B cell (primary cell): ENCODE measurements at regions not wholly inside any gene's neighbourhood (a gene's known extent, or its start where the extent isn't known, plus 50 kb on each side); places are given as distances from the start of the nearest gene placed in this dataset.

ENCODE experiments used
- ATAC-seq: fragments of 200-7000 bp; cut with Tn5 transposase; one replicate; pipeline ENCODE4 v1.10.0; 2021; ENCODE audit warnings: low read depth, mild to moderate bottlenecking, moderate number of reproducible peaks, moderate library complexity
- CTCF ChIA-PET: fragments of 350-600 bp; sonication (Branson Sonifier 250); formaldehyde crosslinking; loops from one replicate; lab custom pipeline; 2021; ENCODE audit warnings: antibody characterized with exemption, inconsistent platforms; lab: Charles Lee
- POLR2A ChIA-PET: fragments of 350-600 bp; sonication (Branson Sonifier 250); formaldehyde crosslinking; loops from one replicate; lab custom pipeline; 2021; ENCODE audit warnings: antibody characterized with exemption; lab: Charles Lee
- DNase-seq: peaks from one replicate; pipeline ENCODE4 v3.0.0; 2013
- H2AFZ ChIP-seq: 2 replicates; pipeline ENCODE4 v1.6.1; 2012; ENCODE audit warnings: mild to moderate bottlenecking, low read depth, low read length; ENCODE audit not compliant: insufficient read depth, poor library complexity, severe bottlenecking
- H3K27ac ChIP-seq, 2 donors: 1 replicate in 1 of 2; 2 replicates in 1 of 2; pipeline ENCODE4 v1.5.1; 2012 to 2013; ENCODE audit warnings: low read length in 2 of 2, mild to moderate bottlenecking in 2 of 2, moderate library complexity in 1 of 2
- H3K27me3 ChIP-seq, 4 experiments: fragments of 200-600 bp in 1 of 4; sonication (generic) in 1 of 4; replicated peaks in 1 of 4; 1 replicate in 2 of 4; 2 replicates in 2 of 4; pipeline versions ENCODE4 v1.6.1 to v1.7.0; 2013 to 2016; ENCODE audit warnings: low read length in 3 of 4, mild to moderate bottlenecking in 2 of 4, mixed read lengths in 1 of 4, moderate library complexity in 1 of 4; ENCODE audit not compliant: insufficient read depth in 4 of 4, control insufficient read depth in 3 of 4; ENCODE audit errors: control extremely low read depth in 1 of 4
- H3K36me3 ChIP-seq, 2 experiments: replicated peaks in 1 of 2; 1 replicate in 1 of 2; 2 replicates in 1 of 2; pipeline versions ENCODE4 v1.6.1 to v1.7.1; 2013; ENCODE audit warnings: low read length in 1 of 2; ENCODE audit not compliant: insufficient read depth in 2 of 2, control insufficient read depth in 1 of 2; ENCODE audit errors: control extremely low read depth in 1 of 2, extremely low read depth in 1 of 2
- H3K4me1 ChIP-seq, 2 donors: fragments of 200-600 bp in 1 of 2; sonication (generic) in 1 of 2; 1 replicate in 1 of 2; 2 replicates in 1 of 2; pipeline versions ENCODE4 v1.5.1 to v1.6.1; 2013 to 2017; ENCODE audit warnings: low read length in 2 of 2; ENCODE audit not compliant: control insufficient read depth in 2 of 2, insufficient read depth in 2 of 2
- H3K4me2 ChIP-seq: replicated peaks from 2 replicates; pipeline ENCODE3; 2012; ENCODE audit warnings: mild to moderate bottlenecking, low read depth, low read length; ENCODE audit not compliant: poor library complexity, severe bottlenecking
- H3K4me3 ChIP-seq, 5 experiments: fragments of 200-600 bp in 1 of 5; sonication (generic) in 1 of 5; 1 replicate in 3 of 5; 2 replicates in 2 of 5; pipeline versions ENCODE4 v1.5.1 to v1.7.0; 2011 to 2016; ENCODE audit warnings: low read length in 4 of 5, mild to moderate bottlenecking in 4 of 5, low read depth in 2 of 5, control low read depth in 1 of 5, moderate library complexity in 1 of 5; ENCODE audit not compliant: insufficient read depth in 1 of 5; ENCODE audit errors: control extremely low read depth in 1 of 5, extremely low read depth in 1 of 5
- H3K79me2 ChIP-seq: fragments of 200-600 bp; sonication (generic); one replicate; pipeline ENCODE4 v1.6.0; 2016; ENCODE audit warnings: low read length; ENCODE audit not compliant: control insufficient read depth, insufficient read depth
- H3K9ac ChIP-seq: fragments of 200-600 bp; sonication (generic); 2 replicates; pipeline ENCODE4 v1.6.1; 2017; ENCODE audit warnings: mild to moderate bottlenecking, low read length, moderate library complexity
- H3K9me3 ChIP-seq, 3 donors: one replicate each; pipeline versions ENCODE4 v1.6.1 to v1.7.1; 2013; ENCODE audit warnings: low read length in 2 of 3; ENCODE audit not compliant: control insufficient read depth in 2 of 3, insufficient read depth in 1 of 3; ENCODE audit errors: control extremely low read depth in 1 of 3
- H4K20me1 ChIP-seq: 2 replicates; pipeline ENCODE4 v1.6.0; 2012; ENCODE audit warnings: mild to moderate bottlenecking, low read length; ENCODE audit not compliant: insufficient read depth, control insufficient read depth, poor library complexity, severe bottlenecking
- H3K27ac Mint-ChIP-seq: one replicate; pipeline ENCODE4 v1.8.0; 2021; ENCODE audit warnings: mixed read lengths
- H3K27me3 Mint-ChIP-seq: one replicate; pipeline ENCODE4 v1.8.0; 2021; ENCODE audit warnings: mixed read lengths
- H3K4me1 Mint-ChIP-seq: one replicate; pipeline ENCODE4 v1.8.0; 2021; ENCODE audit warnings: mixed read lengths
- H3K4me3 Mint-ChIP-seq: one replicate; pipeline ENCODE4 v1.8.0; 2021; ENCODE audit warnings: mixed read lengths
- H3K9me3 Mint-ChIP-seq: one replicate; pipeline ENCODE4 v1.8.0; 2022; ENCODE audit warnings: mixed read lengths; ENCODE audit not compliant: insufficient read depth
- EZH2 ChIP-seq: IDR thresholded peaks from 2 replicates; pipeline ENCODE4 v1.6.1; 2012; ENCODE audit warnings: borderline replicate concordance, low read depth, mild to moderate bottlenecking, moderate library complexity, low read length; ENCODE audit not compliant: insufficient read depth, poor library complexity, severe bottlenecking
- WGBS: methylation state at CpG from one replicate; pipeline ENCODE4 v1.1.5; 2013; ENCODE audit warnings: missing lambda C conversion rate; ENCODE audit not compliant: insufficient coverage; 5-methylcytosine and 5-hydroxymethylcytosine counted together
- intact Hi-C: fragments of 100-400 bp; cut with micrococcal nuclease; formaldehyde crosslinking; loops from one replicate; pipeline ENCODE4 v1.10.0; 2022
- TF ChIP-seq, protein P1 (sequence below): fragments of 200-600 bp; IDR thresholded peaks from one replicate; pipeline ENCODE4 v1.8.0; 2022; ENCODE audit warnings: antibody characterized with exemption, mild to moderate bottlenecking

- ATAC-seq, result no peak
- intact Hi-C loops, result no loop called here
- WGBS, result 100% methylated on average over 1 of the region's 5 CpGs
These were observed 1982.1 kb upstream of the ADGRL3 start for GRCh38 chr4:59217910-59218631.

DNA sequence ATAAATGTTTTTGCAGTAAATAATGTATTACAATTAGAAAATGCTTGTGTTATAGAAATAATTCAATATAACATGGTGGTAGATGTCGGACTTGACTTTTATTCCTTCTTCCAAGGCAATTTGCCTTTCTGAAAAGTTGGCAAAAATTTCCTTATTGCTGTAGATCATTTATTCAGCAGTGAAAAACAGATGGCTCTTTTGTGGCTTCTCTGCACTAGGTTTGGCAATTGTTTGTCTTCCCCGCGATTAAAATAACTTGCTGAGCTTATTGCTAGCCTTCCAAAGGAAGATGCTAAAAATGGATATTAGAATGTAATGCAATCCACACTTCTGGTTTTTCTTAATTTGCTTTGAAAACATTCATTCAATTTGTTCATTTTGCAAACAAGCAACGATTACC, 1977.9 kb upstream of the ADGRL3 start:
- H3K27ac Mint-ChIP-seq, result no peak overlapping the region
- H3K4me3 Mint-ChIP-seq, result no peak overlapping the region
- DNase-seq, result no peak
- no peaks in the 10 kb centered on the region for H3K36me3 ChIP-seq
- no peaks in the 10 kb centered on the region for H3K27me3 Mint-ChIP-seq
- no peak for ATAC-seq
- no peaks in the 10 kb centered on the region for H3K27me3 ChIP-seq
- TF ChIP-seq, protein P1, sequence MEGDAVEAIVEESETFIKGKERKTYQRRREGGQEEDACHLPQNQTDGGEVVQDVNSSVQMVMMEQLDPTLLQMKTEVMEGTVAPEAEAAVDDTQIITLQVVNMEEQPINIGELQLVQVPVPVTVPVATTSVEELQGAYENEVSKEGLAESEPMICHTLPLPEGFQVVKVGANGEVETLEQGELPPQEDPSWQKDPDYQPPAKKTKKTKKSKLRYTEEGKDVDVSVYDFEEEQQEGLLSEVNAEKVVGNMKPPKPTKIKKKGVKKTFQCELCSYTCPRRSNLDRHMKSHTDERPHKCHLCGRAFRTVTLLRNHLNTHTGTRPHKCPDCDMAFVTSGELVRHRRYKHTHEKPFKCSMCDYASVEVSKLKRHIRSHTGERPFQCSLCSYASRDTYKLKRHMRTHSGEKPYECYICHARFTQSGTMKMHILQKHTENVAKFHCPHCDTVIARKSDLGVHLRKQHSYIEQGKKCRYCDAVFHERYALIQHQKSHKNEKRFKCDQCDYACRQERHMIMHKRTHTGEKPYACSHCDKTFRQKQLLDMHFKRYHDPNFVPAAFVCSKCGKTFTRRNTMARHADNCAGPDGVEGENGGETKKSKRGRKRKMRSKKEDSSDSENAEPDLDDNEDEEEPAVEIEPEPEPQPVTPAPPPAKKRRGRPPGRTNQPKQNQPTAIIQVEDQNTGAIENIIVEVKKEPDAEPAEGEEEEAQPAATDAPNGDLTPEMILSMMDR, result no peak
- TF ChIP-seq EZH2, result no peak
- H3K9me3 ChIP-seq, result peaks cover 0 to 3% (median 0%) of the 10 kb centered on the region in 3 donors
- no peak overlapping the region for H3K4me2 ChIP-seq
- no peaks in the 10 kb centered on the region for H3K79me2 ChIP-seq
- H3K27ac ChIP-seq, result no peak overlapping the region
- no peaks in the 10 kb centered on the region for H3K4me1 ChIP-seq
- ChIA-PET CTCF (no interaction called here), POLR2A (no interaction called here)
- WGBS, result no CpG with 5 or more reads among the region's 4 CpGs
- no peak overlapping the region for H2AFZ ChIP-seq
- no peak overlapping the region for H3K9ac ChIP-seq
- intact Hi-C loops, result no loop called here
- no peaks in the 10 kb centered on the region for H3K4me1 Mint-ChIP-seq
- H3K9me3 Mint-ChIP-seq, result peaks cover 4% of the 10 kb centered on the region
- H4K20me1 ChIP-seq, result no peaks in the 10 kb centered on the region
- no peak overlapping the region for H3K4me3 ChIP-seq

More at GRCh38 chr4:59217910-59218631, 1982.1 kb upstream of the ADGRL3 start:
- no peaks in the 10 kb centered on the region for H3K4me1 ChIP-seq
- H3K4me3 ChIP-seq, result no peak overlapping the region
- no peak overlapping the region for H3K9ac ChIP-seq
- H3K27ac ChIP-seq, result no peak overlapping the region
- DNase-seq, result no peak
- no peaks in the 10 kb centered on the region for H3K36me3 ChIP-seq
- peaks cover 2% of the 10 kb centered on the region for H3K9me3 Mint-ChIP-seq
- peaks cover 0 to 1% (median 0%) of the 10 kb centered on the region in 3 donors for H3K9me3 ChIP-seq
- POLR2A ChIA-PET, result no interaction called here
- CTCF ChIA-PET, result no interaction called here
- TF ChIP-seq EZH2, result no peak
- TF ChIP-seq, protein P1, result no peak
- no peak overlapping the region for H3K4me3 Mint-ChIP-seq
- H3K79me2 ChIP-seq, result no peaks in the 10 kb centered on the region
- no peak overlapping the region for H3K4me2 ChIP-seq
- H3K27ac Mint-ChIP-seq, result no peak overlapping the region
- H3K27me3 Mint-ChIP-seq, result no peaks in the 10 kb centered on the region
- H2AFZ ChIP-seq, result no peak overlapping the region
- no peaks in the 10 kb centered on the region for H4K20me1 ChIP-seq
- no peaks in the 10 kb centered on the region for H3K4me1 Mint-ChIP-seq
- no peaks in the 10 kb centered on the region for H3K27me3 ChIP-seq
